ENCODE measurements at regions not wholly inside any gene's neighbourhood (a gene's known extent, or its start where the extent isn't known, plus 50 kb on each side); places are given as distances from the start of the nearest gene placed in this dataset.
"Not testable (repeated sequence)": the region's sequence is repeated elsewhere in the genome, so short reads cannot be mapped to it uniquely, and the experiment has no call there.

DNA sequence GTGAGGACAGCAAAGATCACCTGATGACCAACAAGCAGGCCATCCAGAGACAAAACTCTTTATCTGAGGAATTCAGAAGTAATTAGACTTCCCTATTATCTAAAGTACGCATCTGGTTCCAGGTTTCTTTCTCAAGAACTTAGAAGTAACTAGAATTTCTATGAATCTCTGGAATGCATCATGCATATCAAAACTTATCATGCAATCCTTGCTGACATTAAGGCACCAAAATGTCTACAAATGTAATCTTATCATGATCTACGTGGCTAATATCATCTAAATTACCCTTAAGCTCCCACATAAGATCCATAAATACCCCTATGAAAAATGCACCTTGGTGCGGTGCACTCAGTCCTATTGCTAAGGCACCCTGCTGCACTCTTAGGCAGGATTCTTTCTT is 488.1 kb upstream of the TLE4 start:
- no peak for DNase-seq (ENCODE audit: low spot score)

DNA sequence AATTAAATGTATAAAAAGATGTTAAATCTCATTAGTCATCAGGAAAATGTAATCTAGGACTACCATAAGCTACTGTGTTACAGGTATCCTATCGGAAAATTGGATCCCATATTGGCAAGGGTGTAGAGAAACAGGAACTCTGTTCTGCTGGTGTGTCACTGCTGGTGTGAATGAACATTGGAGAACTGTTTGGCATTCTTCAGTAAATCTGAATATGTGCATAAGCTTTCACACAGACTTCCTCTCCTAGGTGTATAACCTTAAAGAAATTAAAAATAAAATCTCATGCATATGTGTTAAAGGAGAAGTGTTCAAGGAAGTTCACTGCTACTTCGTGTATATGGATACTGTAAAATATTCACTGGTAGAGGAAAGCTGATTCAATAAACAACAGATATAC is 484.6 kb upstream of the TLE4 start:
- DNase-seq (ENCODE audit: low spot score), result no peak

GRCh38 chr9:79089054-79089560 is 482.7 kb upstream of the TLE4 start:
- DNase-seq (ENCODE audit: low spot score), result no peak

- not testable (repeated sequence) for DNase-seq (ENCODE audit: low spot score)
Measured at GRCh38 chr9:79089851-79090250, 481.9 kb upstream of the TLE4 start.

- DNase-seq (ENCODE audit: low spot score), result not testable (repeated sequence)
Measured at GRCh38 chr9:79103257-79103656, 468.5 kb upstream of the TLE4 start.

DNA sequence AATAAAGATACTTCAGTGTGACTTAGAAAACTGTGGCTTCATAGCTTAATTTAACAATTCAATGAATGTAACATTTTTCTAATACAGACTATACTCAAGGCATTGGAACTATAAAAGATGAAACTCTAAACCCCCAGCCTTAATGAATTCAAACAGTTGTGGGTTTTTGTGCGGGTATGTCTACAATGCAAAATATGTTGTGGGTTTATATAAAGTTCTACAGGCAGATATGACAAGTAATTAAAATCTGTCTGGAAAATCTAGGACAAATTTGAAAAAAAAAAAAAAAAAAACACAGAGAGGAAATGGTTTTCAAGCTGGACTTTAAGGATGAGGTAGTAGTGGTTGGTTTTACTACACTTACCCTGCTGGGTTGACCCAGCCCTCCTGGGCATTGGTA is 467.5 kb upstream of the TLE4 start:
- DNase-seq (ENCODE audit: low spot score), result no peak

DNA sequence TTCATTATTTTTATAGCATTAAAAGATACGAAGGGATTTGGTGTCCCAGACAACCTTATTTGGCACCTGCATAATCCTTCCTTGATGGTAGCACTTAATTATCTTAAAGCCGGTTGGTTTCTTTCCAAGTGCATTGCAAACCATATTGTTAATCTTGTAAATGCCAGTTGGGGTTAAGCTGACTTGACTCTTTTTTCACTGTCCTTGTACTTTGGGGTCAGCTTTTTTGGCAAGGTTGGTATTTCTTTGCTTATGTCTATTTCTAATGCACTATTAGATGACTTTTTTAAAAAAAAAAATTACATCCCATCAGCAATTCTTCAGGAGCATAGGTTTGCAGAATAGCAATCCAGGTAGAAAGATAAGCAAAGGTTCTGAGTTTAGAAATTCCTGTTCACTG is 466.8 kb upstream of the TLE4 start:
- no peak for DNase-seq (ENCODE audit: low spot score)

- no peak for DNase-seq (ENCODE audit: low spot score)
Measured at GRCh38 chr9:79107911-79108676, 463.7 kb upstream of the TLE4 start.

DNA sequence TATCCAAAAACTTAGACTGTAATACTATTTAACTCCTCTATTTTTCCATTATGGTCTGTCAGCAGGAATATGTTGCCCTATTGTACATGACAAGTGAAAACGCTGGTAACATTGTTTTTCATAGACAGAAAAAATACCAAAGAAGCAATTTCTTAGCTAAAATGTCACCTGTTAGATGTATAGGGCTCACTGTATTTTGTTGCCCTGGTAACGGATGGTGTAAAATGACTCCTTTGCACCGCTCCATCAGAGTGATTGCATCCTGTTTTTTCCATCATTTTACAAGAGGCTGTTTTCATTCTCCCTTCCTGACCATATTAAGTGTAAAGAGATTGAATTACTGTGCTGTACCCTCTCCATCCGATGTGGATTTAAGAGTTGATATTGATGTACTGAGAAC is 460.1 kb upstream of the TLE4 start:
- no peak for DNase-seq (ENCODE audit: low spot score)

- DNase-seq (ENCODE audit: low spot score), result no peak
Measured at GRCh38 chr9:79115176-79115575, 456.6 kb upstream of the TLE4 start.

DNA sequence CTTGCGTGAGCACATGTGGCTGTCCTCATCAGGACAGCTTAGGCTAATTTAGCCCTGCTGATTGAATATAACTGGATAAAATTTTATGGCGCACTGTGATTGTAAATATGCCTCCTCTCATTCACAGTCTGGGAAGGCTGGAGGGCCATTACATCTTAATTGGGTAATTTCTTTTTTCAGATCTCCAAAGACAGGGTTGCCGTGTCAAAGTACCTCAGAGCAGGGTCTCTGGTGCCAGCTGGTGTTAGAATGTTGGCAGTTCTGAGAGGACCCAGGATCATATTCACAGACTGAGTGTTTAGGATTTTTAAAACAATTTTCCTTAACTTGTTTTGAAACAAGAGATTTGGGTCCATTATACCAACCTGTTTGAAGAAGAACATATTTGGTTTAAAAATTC is 455.7 kb upstream of the TLE4 start:
- DNase-seq (ENCODE audit: low spot score), result no peak

- no peak for DNase-seq (ENCODE audit: low spot score)
Measured at GRCh38 chr9:79116709-79117108, 455.1 kb upstream of the TLE4 start.

- DNase-seq (ENCODE audit: low spot score), result no peak
Measured at GRCh38 chr9:79120533-79120932, 451.2 kb upstream of the TLE4 start.

- no peak for DNase-seq (ENCODE audit: low spot score)
Measured at GRCh38 chr9:79120941-79121340, 450.8 kb upstream of the TLE4 start.

- no peak for DNase-seq (ENCODE audit: low spot score)
Measured at GRCh38 chr9:79123415-79123814, 448.4 kb upstream of the TLE4 start.

DNA sequence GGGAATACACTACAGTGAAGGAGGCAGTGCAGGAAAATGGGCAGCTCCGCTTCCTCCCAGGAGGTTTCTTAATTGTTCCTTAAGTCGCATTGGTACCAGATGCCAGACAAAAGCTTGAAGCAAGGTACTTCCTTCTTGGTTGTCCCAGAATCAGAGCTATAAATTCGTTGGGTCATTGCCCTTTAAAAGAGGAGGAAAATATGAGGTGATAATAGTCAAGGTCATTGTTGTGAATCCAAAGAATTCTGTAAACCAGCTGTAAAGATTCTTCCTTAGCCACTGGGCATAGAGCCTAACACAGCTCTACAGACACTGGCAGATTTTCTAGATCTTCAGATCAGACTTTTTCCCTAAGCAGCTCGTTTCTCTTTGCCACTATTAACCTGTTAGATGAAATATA is 444.1 kb upstream of the TLE4 start:
- no peak for DNase-seq (ENCODE audit: low spot score)

DNA sequence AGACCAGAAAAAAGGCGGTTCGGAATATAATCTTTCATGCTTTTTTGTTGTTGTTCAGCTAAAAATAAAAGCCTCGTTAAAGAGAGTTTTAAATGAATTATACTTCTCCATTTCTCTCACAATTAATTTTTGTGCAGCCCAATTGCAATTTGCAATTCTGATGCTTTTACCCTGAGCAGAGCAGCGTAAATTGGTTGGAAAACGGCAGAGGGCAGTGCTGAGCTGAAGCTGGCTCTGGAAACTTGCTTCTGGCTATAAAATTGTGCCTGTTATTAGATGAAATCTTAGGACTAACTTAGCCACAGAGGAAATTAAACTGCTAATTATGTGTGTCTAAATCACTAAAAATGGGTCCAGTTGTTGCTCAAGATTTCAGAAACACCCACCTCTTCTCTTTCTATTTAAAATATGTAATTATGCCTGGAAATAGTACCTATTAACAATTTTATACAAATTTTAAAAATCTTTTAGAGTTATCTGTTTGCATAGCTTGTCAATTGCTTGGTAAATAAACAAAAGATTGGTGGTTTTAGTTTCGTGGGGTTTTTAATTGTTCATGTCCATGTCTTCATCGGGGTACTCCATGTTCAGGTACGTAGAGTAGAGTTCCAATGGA is 441.8 kb upstream of the TLE4 start:
- DNase-seq (ENCODE audit: low spot score), result peak; percentile 1

DNA sequence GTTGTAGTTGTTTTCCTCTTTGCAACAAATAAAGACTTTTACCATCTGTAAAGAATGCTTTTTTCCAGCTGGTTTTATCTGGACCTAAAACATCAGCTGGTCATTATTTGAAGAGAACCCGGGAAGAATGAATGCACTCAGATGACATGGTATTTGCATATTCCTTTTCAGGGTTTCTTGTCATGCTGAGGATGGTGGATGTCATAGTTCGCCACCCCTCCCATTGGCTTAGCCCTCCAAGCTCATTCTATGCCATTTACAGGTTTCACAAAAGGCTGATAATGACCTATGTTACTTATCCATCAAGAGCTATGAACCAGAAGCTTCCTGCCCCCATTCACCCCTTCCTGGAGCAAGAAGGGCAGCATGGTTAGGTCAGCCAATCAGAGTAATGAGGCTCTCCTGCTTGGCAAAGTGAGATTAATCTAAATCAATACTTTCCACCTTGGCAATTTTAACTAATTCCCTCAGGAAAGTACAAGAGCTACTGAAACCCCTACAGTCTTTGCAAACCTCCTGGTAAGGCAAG is 440.5 kb upstream of the TLE4 start:
- DNase-seq (ENCODE audit: low spot score), result no peak

GRCh38 chr9:79131824-79132377 is 439.9 kb upstream of the TLE4 start:
- no peak for DNase-seq (ENCODE audit: low spot score)

DNA sequence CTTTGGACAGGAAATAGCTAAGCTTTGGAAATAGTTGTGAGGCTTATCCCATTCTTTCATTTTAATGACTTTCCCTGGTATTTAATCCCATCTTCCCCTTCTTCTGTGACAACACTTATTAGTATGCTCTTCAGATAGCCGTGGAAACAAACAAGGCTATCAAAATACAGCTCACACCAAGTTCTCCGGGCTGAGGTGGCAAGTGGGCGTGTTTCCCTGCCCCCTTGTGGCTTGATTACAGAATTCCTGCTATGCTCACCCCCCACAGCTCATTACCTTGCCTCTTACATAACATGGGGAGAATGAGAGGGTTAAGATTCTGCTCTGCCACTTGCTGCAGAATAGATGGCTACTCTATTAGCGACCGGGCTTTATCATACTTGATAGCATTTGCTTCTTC is 437.1 kb upstream of the TLE4 start:
- no peak for DNase-seq (ENCODE audit: low spot score)

DNA sequence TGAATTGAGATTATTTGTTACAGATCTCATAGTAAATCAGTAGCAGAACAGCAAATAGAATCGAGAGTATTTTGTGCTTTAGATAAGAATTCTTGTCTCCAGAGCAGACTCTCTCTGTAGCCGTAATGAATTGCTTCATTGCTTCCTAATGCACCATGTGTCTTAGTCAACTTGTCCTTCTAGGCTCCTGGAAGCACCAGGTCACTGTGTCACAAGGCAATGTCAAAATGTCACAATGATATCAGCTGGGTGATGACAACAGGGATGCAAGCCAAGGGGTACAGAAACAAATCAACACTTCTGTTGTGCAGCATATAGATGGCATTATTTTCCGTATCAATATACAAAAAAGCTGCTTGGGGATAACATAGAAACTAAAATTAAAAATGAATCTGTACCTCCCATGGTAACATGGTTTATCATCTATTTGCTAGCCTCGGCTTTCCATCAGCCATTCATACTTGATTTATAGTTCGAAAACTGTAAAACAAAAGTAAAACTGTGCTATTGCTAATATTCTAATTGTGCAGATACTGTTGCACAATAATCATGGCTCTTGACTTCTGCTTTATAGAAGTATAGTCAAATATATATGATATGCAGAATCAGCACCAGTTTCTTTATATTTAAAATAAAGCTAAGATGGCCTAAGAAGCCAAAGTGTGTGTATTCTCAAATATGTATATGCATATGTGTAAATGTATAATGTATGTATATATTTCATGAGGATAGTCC is 435.9 kb upstream of the TLE4 start:
- no peak for DNase-seq (ENCODE audit: low spot score)

DNA sequence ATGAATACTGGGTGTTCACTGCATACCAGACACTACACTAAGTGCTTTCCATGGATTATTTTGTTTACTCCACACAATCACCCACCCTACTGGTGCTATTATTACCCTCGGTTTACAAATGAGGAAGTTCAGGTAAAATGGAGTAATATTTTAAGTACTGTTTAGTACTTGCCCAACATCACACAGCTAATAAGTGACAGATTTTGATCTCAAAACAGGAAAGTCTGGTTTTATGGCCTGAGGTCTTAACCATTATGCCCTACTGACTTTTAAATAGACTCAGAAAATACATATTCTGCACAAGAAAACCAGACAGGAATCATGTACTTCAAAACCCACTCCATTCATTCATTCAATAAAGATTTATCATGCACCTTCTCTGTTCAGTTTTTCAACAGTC is 431.0 kb upstream of the TLE4 start:
- no peak for DNase-seq (ENCODE audit: low spot score)

DNA sequence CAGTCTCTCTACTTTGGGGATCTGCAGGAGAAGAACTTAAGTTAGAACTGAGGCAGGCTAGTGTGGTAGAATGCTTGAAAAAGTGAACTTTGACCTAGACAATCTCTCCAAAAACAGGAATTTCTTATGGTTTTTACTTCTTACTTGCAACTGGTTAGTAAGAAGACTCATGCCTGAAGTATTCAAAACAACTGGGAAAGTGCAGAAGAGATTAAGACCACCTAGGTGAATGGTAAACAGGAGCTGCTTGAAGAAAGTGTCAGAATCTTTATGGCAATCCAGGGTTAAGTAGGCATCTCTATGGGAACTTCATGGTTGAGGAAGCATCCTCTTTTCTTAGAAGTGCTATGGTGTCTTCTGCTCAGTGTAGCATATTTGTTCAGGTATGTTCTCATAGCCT is 428.6 kb upstream of the TLE4 start:
- DNase-seq (ENCODE audit: low spot score), result no peak
